A204.1 (cell line): ENCODE measurements at regions not wholly inside any gene's neighbourhood (a gene's known extent, or its start where the extent isn't known, plus 50 kb on each side); places are given as distances from the start of the nearest gene placed in this dataset.

Experiments
- FAIRE-seq: peaks from 2 replicates; lab custom pipeline; 2012; peaks lifted over from hg19 to GRCh38; lab: Jason Lieb, UNC

GRCh38 chr14:101495827-101496775 lies 65.2 kb upstream of the DIO3 start:
- FAIRE-seq = no peak

- no peak for FAIRE-seq
Observed at GRCh38 chr14:101496776-101497683, 64.3 kb upstream of the DIO3 start.

- FAIRE-seq = no peak
Observed at GRCh38 chr14:101497684-101498525, 63.4 kb upstream of the DIO3 start.

- FAIRE-seq = no peak
Observed at GRCh38 chr14:101498526-101498860, 62.8 kb upstream of the DIO3 start.

- FAIRE-seq = no peak
Observed at GRCh38 chr14:101499080-101499479, 62.2 kb upstream of the DIO3 start.

GRCh38 chr14:101499513-101499912 lies 61.8 kb upstream of the DIO3 start:
- no peak for FAIRE-seq

- no peak for FAIRE-seq
Observed at GRCh38 chr14:101500061-101500460, 61.2 kb upstream of the DIO3 start.

GRCh38 chr14:101500681-101501080 lies 60.6 kb upstream of the DIO3 start:
- no peak for FAIRE-seq

GRCh38 chr14:101501341-101501740 lies 60.0 kb upstream of the DIO3 start:
- no peak for FAIRE-seq

- no peak for FAIRE-seq
Observed at GRCh38 chr14:101501858-101502615, 59.3 kb upstream of the DIO3 start.

- FAIRE-seq = no peak
Observed at GRCh38 chr14:101502761-101503392, 58.4 kb upstream of the DIO3 start.

- no peak for FAIRE-seq
Observed at GRCh38 chr14:101503431-101504095, 57.7 kb upstream of the DIO3 start.

GRCh38 chr14:101504096-101504948 lies 57.0 kb upstream of the DIO3 start:
- no peak for FAIRE-seq

GRCh38 chr14:101505236-101505970 lies 55.9 kb upstream of the DIO3 start:
- FAIRE-seq = no peak

- no peak for FAIRE-seq
Observed at GRCh38 chr14:101506211-101506925, 54.9 kb upstream of the DIO3 start.

GRCh38 chr14:101506926-101507835 lies 54.1 kb upstream of the DIO3 start:
- no peak for FAIRE-seq

- no peak for FAIRE-seq
Observed at GRCh38 chr14:101507836-101508150, 53.5 kb upstream of the DIO3 start.
